K562 (cell line): ENCODE measurements at regions not wholly inside any gene's neighbourhood (a gene's known extent, or its start where the extent isn't known, plus 50 kb on each side); places are given as distances from the start of the nearest gene placed in this dataset.
A peak's percentile ranks its signal among the peaks of the same experiment; 100 is the strongest.

ENCODE experiments used
- AFF1 ChIP-seq, 2 experiments: fragments of 450-650 bp; IDR thresholded peaks; 2 replicates each; pipeline ENCODE4 v1.6.1; 2018; ENCODE audit warnings: mild to moderate bottlenecking in 2 of 2, low read depth in 1 of 2; ENCODE audit not compliant: partially characterized antibody in 2 of 2
- ARID1B ChIP-seq: fragments of 450-650 bp; IDR thresholded peaks from 2 replicates; pipeline ENCODE4 v1.6.1; 2016; ENCODE audit warnings: antibody characterized with exemption, mild to moderate bottlenecking, inconsistent platforms
- BRF1 ChIP-seq: IDR thresholded peaks from 3 replicates; pipeline ENCODE4 v1.6.1; 2011; ENCODE audit warnings: borderline replicate concordance, mild to moderate bottlenecking; ENCODE audit not compliant: insufficient read length; ENCODE audit errors: extremely low read depth
- CBFA2T2 ChIP-seq: fragments of 450-650 bp; conservative IDR thresholded peaks from 2 replicates; pipeline ENCODE4 v1.6.1; 2017; ENCODE audit warnings: mild to moderate bottlenecking
- ELK3 ChIP-seq: fragments of 450-650 bp; formaldehyde crosslinking; IDR thresholded peaks from 2 replicates; pipeline ENCODE4 v1.4.0; 2020; ENCODE audit warnings: mild to moderate bottlenecking
- HIVEP1 ChIP-seq: fragments of 250-450 bp; sonication (Bioruptor Pico); IDR thresholded peaks from 2 replicates; pipeline ENCODE4 v1.4.0; 2020; ENCODE audit warnings: mild to moderate bottlenecking
- ILF3 ChIP-seq: fragments of 450-650 bp; IDR thresholded peaks from 2 replicates; pipeline ENCODE4 v1.6.1; 2018; ENCODE audit warnings: antibody characterized with exemption, mild to moderate bottlenecking, moderate library complexity, borderline replicate concordance
- KDM1A ChIP-seq, 2 experiments: fragments of 450-650 bp; IDR thresholded peaks; 2 replicates each; pipeline ENCODE4 v1.6.1; 2016; ENCODE audit warnings: mild to moderate bottlenecking in 2 of 2
- RCOR1 ChIP-seq, 2 experiments: IDR thresholded peaks; 2 replicates each; pipeline ENCODE4 v1.6.1; 2012; ENCODE audit warnings: low read depth in 2 of 2, low read length in 2 of 2, borderline replicate concordance in 1 of 2, improper control_type of control experiment in 1 of 2
- SMARCA5 ChIP-seq: fragments of 450-650 bp; IDR thresholded peaks from 2 replicates; pipeline ENCODE4 v1.6.1; 2016
- SNAPC5 ChIP-seq: fragments of 250-450 bp; sonication (Bioruptor Pico); IDR thresholded peaks from 2 replicates; pipeline ENCODE4 v1.8.0; 2021; ENCODE audit warnings: moderate library complexity, mild to moderate bottlenecking, inconsistent platforms
- U2AF2 ChIP-seq: fragments of 200-400 bp; formaldehyde crosslinking; optimal IDR thresholded peaks from 2 replicates; pipeline ENCODE3; 2017; ENCODE audit warnings: low read depth, mild to moderate bottlenecking, low read length
- XRCC3 ChIP-seq: fragments of 450-650 bp; IDR thresholded peaks from 2 replicates; pipeline ENCODE4 v1.6.1; 2017; ENCODE audit warnings: mild to moderate bottlenecking, moderate library complexity
- ZFP30 ChIP-seq: fragments of 250-450 bp; sonication (Bioruptor Pico); IDR thresholded peaks from 2 replicates; pipeline ENCODE4 v1.8.0; 2022; ENCODE audit warnings: moderate library complexity, mild to moderate bottlenecking, inconsistent platforms, borderline replicate concordance
- ZNF133 ChIP-seq: fragments of 250-450 bp; sonication (Bioruptor Pico); IDR thresholded peaks from 2 replicates; pipeline ENCODE4 v1.4.0; 2020; ENCODE audit warnings: mild to moderate bottlenecking
- ZNF140 ChIP-seq: fragments of 250-450 bp; sonication (Bioruptor Pico); IDR thresholded peaks from 2 replicates; pipeline ENCODE4 v1.8.0; 2021; ENCODE audit warnings: moderate library complexity, mild to moderate bottlenecking, inconsistent platforms
- ZNF232 ChIP-seq: sonication (generic); formaldehyde crosslinking; IDR thresholded peaks from 2 replicates; pipeline ENCODE4 v1.8.0; 2022; ENCODE audit warnings: mild to moderate bottlenecking, missing genetic modification reagents
- ZNF445 ChIP-seq: fragments of 250-450 bp; sonication (Bioruptor Pico); IDR thresholded peaks from 2 replicates; pipeline ENCODE4 v1.4.0; 2020; ENCODE audit warnings: low read depth, mild to moderate bottlenecking, moderate library complexity
- ZSCAN32 ChIP-seq: fragments of 450-650 bp; formaldehyde crosslinking; IDR thresholded peaks from 2 replicates; pipeline ENCODE4 v1.4.0; 2020; ENCODE audit warnings: mild to moderate bottlenecking, moderate library complexity
- TF ChIP-seq, protein P1 (sequence below): sonication (generic); formaldehyde crosslinking; IDR thresholded peaks from 2 replicates; pipeline ENCODE4 v1.8.0; 2023; ENCODE audit warnings: missing genetic modification reagents, mild to moderate bottlenecking, borderline replicate concordance

DNA sequence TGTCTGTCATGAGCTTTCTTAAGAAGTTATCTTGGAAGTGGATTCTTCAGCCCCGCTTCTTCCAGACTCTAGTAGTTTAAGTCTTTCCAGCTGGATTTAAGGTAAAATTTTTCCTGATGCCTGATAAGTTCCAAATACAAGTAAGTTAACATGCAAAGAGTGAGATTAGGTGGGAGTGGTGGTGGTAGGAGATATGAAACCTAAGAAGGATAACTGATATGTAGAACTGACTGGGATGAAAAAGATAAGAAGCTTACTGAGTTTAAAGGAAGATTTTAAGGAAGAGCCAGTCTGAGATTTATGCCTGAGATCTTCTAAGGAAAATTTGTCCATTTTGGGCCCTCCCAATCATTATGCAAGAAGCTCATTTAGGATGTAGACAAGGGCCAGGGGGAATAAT, 250.9 kb upstream of the SYT10 start (continued):
- TF ChIP-seq, protein P1, sequence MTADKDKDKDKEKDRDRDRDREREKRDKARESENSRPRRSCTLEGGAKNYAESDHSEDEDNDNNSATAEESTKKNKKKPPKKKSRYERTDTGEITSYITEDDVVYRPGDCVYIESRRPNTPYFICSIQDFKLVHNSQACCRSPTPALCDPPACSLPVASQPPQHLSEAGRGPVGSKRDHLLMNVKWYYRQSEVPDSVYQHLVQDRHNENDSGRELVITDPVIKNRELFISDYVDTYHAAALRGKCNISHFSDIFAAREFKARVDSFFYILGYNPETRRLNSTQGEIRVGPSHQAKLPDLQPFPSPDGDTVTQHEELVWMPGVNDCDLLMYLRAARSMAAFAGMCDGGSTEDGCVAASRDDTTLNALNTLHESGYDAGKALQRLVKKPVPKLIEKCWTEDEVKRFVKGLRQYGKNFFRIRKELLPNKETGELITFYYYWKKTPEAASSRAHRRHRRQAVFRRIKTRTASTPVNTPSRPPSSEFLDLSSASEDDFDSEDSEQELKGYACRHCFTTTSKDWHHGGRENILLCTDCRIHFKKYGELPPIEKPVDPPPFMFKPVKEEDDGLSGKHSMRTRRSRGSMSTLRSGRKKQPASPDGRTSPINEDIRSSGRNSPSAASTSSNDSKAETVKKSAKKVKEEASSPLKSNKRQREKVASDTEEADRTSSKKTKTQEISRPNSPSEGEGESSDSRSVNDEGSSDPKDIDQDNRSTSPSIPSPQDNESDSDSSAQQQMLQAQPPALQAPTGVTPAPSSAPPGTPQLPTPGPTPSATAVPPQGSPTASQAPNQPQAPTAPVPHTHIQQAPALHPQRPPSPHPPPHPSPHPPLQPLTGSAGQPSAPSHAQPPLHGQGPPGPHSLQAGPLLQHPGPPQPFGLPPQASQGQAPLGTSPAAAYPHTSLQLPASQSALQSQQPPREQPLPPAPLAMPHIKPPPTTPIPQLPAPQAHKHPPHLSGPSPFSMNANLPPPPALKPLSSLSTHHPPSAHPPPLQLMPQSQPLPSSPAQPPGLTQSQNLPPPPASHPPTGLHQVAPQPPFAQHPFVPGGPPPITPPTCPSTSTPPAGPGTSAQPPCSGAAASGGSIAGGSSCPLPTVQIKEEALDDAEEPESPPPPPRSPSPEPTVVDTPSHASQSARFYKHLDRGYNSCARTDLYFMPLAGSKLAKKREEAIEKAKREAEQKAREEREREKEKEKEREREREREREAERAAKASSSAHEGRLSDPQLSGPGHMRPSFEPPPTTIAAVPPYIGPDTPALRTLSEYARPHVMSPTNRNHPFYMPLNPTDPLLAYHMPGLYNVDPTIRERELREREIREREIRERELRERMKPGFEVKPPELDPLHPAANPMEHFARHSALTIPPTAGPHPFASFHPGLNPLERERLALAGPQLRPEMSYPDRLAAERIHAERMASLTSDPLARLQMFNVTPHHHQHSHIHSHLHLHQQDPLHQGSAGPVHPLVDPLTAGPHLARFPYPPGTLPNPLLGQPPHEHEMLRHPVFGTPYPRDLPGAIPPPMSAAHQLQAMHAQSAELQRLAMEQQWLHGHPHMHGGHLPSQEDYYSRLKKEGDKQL = no peak
- TF ChIP-seq ILF3 (no peak), ARID1B (peak; percentile 34; the same call in 1 of the 2 replicates), KDM1A (IDR thresholded peaks at IDR 0.05) (peak; percentile 49 to 56; a peak in 3 of 4 replicates), ZNF232 (CRISPR knock-in tag) (no peak), ZSCAN32 (CRISPR knock-in tag) (no peak), XRCC3 (no peak), ZNF445 (CRISPR knock-in tag) (no peak), SMARCA5 (no peak), AFF1 (IDR thresholded peaks at IDR 0.05; ENCODE audit: low read depth in 1 of 2, partially characterized antibody in 2 of 2) (no peak), HIVEP1 (CRISPR knock-in tag) (no peak), ZNF133 (no peak), ZNF140 (no peak), SNAPC5 (CRISPR knock-in tag) (no peak), CBFA2T2 (peak; percentile 37), RCOR1 (IDR thresholded peaks at IDR 0.05; ENCODE audit: borderline replicate concordance in 1 of 2, low read depth in 2 of 2, low read length in 2 of 2) (peak in 1 of 2 experiments; percentile 57; a peak in 1 of 4 replicates), U2AF2 (no peak), ZFP30 (CRISPR knock-in tag) (no peak), BRF1 (no peak), ELK3 (CRISPR knock-in tag) (no peak)
